NCI-H2227 (cell line): ENCODE measurements at regions not wholly inside any gene's neighbourhood (a gene's known extent, or its start where the extent isn't known, plus 50 kb on each side); places are given as distances from the start of the nearest gene placed in this dataset.

Experiments used
- DNase-seq: peaks from one replicate; lab custom pipeline; 2025; ENCODE audit not compliant: unreplicated experiment; lab: John Stamatoyannopoulos, UW

GRCh38 chr10:125457406-125457805, 225.6 kb downstream of the TEX36 start:
- no peak for DNase-seq

DNA sequence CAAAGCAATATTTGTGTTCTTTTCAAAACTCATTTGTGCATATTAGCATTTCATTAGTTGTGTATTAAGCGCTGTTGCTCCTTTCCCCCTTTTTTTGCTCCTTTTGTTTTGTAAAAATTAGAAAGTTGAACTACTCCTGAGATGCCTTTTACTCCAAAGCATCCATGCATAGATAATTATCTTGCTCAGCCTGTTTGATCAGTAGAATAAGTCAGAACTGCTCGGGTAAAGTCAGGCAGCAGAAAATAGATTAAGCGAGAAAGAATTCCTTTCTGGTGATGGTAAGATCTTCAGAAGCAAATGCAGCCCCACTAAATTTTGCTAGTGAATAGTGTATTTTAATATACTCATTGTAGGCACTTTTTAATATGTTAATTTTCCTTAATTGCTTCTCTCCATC, 227.1 kb downstream of the TEX36 start:
- no peak for DNase-seq

DNA sequence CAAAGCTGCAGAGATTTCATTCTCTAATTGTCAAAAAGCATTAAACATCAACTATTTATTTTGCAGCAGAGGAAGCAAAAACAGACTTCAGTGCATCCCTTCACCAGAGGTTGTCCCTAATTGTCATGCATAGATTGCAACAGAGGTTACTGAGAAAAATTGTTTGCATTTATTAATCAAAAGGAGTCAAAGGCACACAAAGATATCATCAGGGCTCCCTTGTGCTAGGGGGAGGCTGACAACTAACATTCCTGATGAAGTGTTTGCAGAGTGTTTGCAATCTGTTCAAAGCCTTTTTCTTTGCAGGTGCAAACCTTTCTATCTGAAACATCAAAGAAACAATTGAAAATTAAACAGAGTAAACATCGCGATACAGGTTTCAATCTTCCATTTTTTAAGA, 227.5 kb downstream of the TEX36 start:
- no peak for DNase-seq

GRCh38 chr10:125451319-125451718, 231.6 kb downstream of the TEX36 start:
- no peak for DNase-seq

DNA sequence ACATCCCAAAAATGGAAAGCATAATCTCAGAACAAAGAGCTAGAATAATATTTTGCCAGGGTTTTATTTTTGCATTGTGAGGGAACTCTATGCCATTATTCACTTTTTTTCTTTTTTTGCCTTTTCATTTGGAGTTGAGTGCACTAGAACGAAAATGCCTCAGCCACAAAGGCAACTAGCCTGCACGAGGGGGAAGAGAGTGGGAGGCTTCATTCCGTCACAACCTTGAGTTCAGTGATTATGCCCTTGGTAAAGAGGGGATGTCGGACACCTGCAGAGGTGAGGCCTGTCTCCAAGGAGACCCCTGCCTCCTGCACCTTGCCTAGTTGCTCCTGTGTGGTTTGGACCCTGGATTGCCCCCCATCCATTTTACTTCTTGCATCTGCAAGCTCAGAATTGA, 232.7 kb downstream of the TEX36 start:
- no peak for DNase-seq

DNA sequence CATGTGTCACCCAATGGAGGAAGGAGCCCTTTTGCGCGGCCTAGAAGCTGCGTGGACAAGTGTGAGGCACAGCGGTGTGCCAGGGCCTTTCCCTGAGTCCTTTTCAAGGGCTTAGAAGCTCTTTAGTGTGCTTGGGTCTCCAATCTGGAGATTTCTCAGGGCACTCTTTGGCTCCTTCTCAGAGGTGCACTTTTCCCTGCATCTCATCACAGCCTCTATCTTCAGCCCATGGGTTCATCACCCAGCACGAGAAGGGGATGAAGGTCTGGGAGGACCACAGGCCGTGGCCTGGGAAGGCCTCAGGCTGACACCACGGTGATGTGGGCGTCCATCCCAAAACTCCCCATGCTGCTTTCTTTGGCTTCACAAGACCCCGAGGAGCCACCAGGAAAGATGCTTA, 233.4 kb downstream of the TEX36 start:
- DNase-seq, result no peak

DNA sequence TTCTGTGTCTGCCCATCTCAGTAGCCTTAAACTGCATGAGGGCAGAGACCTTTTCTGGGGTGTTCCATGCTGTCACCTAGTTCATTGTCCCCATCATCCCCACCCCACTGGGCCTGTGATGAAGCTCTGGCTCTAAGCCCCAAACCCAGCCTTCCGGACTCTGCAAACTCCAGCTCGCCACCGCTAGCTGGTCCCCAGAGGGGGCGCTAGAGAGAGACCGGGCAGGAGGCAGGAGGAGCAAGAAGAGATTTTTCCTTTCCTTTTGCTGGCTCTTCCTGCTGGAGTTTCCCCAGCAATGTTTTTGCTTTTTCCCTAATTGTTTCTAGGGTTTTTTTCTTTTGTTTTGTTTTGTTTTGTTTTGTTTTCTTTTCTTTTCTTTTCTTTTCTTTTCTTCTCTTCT, 234.4 kb downstream of the TEX36 start:
- peak; percentile 21 for DNase-seq

GRCh38 chr10:125444790-125445189, 238.2 kb downstream of the TEX36 start:
- no peak for DNase-seq

GRCh38 chr10:125442856-125443540, 240.0 kb downstream of the TEX36 start:
- DNase-seq, result no peak

- DNase-seq, result no peak
These were observed 241.8 kb downstream of the TEX36 start for GRCh38 chr10:125441151-125441550.

- DNase-seq, result no peak
These were observed 251.8 kb downstream of the TEX36 start for GRCh38 chr10:125431149-125431548.

DNA sequence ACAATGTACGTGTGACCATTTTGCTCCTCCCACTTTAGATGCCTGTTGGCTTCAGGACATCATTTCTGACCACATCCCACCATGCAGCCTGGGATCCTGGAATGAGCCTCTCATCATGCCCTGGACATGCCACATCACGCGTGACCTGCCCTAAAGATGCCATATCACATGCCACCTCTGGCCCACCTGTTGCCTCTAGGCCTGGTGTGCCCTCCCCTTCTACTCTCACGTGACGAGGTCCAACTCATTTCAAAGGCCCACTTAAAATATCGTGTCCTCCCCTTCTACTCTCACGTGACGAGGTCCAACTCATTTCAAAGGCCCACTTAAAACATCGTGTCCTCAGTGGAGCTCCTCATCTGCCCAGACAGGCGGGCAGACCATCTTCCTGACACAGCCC, 254.9 kb downstream of the TEX36 start:
- no peak for DNase-seq

DNA sequence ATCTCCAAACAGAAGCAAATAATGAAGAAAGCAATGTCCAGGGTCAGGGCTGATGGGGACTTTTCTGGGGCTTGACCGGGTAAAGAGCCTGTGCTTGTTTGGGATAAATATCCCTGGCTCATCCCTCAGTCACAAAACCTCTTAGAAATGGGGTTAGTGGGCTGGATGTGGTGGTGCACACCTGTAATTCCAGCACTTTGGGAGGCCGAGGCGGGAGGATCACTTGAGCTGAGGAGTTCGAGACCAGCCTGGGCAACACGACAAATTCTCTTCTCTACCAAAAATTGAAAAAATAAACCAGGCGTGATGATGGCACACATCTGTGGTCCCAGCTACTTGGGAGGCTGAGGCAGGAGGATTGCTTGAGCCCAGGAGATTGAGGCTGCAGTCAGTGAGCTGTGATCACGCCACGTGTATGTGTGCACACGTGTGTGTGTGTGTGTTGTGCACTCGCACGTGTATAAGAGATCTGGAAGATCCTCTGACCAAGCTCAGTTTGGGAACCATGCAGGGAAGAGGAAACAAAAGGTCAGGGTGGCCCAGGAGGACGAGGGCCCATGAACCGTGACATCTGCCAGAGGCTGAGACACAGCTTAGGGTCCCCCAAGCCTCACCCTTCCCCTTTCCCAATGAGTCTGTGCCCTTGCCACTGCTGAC, 258.6 kb downstream of the TEX36 start:
- DNase-seq, result no peak

DNA sequence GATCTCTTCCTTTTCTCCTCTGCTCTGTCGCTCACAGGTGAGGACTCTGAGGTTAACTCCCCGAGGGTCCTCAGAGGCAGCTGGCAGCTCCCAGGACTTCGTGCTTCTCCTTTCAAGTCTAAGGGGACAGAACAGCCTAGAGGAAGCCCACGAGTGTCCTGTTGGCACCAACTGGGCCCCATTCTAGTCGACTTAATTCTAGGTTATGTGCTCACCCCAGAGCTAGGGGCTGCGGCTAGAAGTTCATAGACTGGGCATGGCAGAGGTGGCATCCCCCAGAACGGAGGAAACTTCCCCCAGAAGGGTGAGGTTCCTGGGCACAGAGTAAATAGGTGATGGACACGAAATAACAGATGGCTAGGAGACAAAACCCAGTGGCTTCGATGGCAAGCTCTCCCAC, 259.4 kb downstream of the TEX36 start:
- DNase-seq, result no peak

GRCh38 chr10:125419831-125420230, 259.5 kb upstream of the CTBP2 start:
- DNase-seq, result no peak

GRCh38 chr10:125419146-125419545, 258.8 kb upstream of the CTBP2 start:
- no peak for DNase-seq

DNA sequence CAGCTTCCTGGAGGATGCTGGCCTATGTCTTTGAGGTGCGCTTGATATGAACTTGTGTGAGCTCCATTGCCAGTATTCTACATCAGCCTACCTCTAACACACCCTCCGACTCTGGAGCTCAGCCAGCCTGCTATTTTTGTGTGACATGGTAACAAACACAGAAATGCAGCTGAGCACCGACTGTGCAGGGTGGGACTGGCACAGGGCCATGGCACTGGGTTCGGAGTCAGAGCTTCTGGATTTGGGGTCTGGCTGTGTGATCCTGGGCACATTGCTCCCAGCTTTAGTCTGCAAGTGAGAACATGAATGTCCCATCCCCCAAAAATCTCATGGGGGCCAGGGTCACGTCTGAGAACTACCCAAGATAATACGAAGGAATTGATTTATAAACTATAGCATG, 257.2 kb upstream of the CTBP2 start:
- no peak for DNase-seq

DNA sequence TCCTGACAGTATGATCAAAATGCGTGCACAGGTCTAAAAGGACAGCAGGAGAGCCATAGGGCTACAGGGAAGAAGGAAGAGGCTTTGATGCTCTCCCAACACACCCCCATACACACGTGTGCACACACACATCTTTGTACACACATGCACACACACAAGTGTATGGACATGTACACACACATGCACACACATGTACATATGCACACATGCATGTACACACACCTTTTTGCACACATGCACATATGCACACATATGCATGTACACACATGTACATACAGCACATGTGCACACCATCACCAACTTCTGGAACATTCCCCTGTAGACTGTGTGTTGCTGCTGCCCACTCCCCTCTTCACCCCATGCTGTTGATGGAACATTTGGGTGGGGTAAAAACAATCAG, 255.6 kb upstream of the CTBP2 start:
- no peak for DNase-seq

DNA sequence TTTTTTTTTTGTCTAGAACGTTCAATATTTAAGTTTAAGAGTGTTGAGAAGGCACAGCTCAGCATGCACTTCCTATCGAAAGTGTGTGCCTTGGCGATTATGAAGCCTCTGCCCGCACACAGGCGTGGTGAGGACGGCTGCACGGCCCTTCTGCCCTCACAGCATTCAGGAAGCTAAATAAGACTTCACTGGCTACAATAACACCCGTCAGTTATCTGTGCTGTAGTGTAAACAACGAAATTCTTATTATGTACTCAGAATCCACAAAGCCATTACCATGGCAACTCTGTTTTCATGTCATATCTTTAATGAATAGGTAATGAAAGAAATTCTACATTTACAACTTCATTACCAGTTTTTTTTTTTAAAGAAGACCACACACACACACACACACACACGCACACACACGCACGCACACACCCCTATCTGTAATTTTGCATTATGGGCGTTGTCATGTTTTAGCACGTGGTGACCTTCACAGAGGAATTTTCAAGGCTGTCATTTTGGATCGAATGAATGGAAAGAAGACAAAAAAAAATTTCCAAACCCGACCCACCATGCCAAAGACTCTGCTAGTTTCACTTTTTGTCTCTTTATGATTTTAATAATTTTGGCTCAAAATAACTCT, 254.8 kb upstream of the CTBP2 start:
- peak; percentile 50 for DNase-seq

DNA sequence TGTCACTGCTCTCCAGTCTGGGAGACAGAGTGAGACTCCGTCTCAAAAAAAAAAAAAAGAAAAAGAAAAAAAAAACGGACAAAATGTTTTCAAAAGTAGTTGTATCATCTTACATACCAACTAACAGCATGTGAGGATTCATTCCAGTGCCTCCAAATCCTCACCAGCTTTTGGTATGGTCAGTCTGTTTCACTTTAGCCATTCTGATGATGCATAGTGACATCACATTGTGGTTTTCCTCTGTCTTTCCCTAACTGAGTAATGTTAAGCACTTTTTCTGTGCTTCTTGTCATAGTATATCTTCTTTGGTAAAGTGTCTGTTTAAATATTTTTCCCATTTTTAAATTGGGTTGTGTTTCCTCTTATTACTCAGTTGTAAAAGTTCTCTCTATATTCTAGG, 251.4 kb upstream of the CTBP2 start:
- no peak for DNase-seq

- no peak for DNase-seq
These were observed 249.4 kb upstream of the CTBP2 start for GRCh38 chr10:125409756-125410155.

- DNase-seq, result no peak
These were observed 247.2 kb upstream of the CTBP2 start for GRCh38 chr10:125407557-125407956.
